Muscle layer of duodenum (tissue), 2 donors: ENCODE measurements at regions not wholly inside any gene's neighbourhood (a gene's known extent, or its start where the extent isn't known, plus 50 kb on each side); places are given as distances from the start of the nearest gene placed in this dataset.
A peak's percentile ranks its signal among the peaks of the same experiment; 100 is the strongest.

Source experiments
- H3K27ac ChIP-seq: one replicate; pipeline ENCODE4 v1.7.0; 2013; ENCODE audit warnings: mild to moderate bottlenecking, low read length
- H3K27me3 ChIP-seq: one replicate; pipeline ENCODE4 v1.7.0; 2013; ENCODE audit warnings: low read depth, mild to moderate bottlenecking, control low read depth, low read length
- H3K36me3 ChIP-seq, 2 donors: one replicate each; pipeline ENCODE4 v1.7.0; 2013; ENCODE audit warnings: low read length in 2 of 2, control low read depth in 1 of 2, mild to moderate bottlenecking in 1 of 2; ENCODE audit not compliant: insufficient read depth in 2 of 2, control insufficient read depth in 1 of 2
- H3K4me1 ChIP-seq, 2 donors: one replicate each; pipeline ENCODE4 v1.7.0; 2013; ENCODE audit warnings: low read length in 2 of 2, mild to moderate bottlenecking in 2 of 2, control low read depth in 1 of 2, moderate library complexity in 1 of 2; ENCODE audit not compliant: insufficient read depth in 2 of 2, control insufficient read depth in 1 of 2
- H3K4me3 ChIP-seq, 2 donors: one replicate each; pipeline ENCODE4 v1.7.0; 2013; ENCODE audit warnings: low read length in 2 of 2, low read depth in 1 of 2, mild to moderate bottlenecking in 1 of 2
- H3K9me3 ChIP-seq, 2 donors: one replicate each; pipeline ENCODE4 v1.7.0; 2013; ENCODE audit warnings: low read length in 2 of 2, control low read depth in 1 of 2, mild to moderate bottlenecking in 1 of 2; ENCODE audit not compliant: control insufficient read depth in 1 of 2
- donor health status: healthy.

GRCh38 chr12:68425998-68426397, 93.8 kb upstream of the MDM1 start:
- Histone ChIP-seq H3K9me3 (no peaks in the 10 kb centered on the region), H3K36me3 (no peaks in the 10 kb centered on the region), H3K27ac (no peak overlapping the region), H3K4me1 (no peaks in the 10 kb centered on the region), H3K4me3 (no peak overlapping the region), H3K27me3 (no peaks in the 10 kb centered on the region)

- no peaks in the 10 kb centered on the region for H3K27me3 ChIP-seq
- H3K9me3 ChIP-seq: no peaks in the 10 kb centered on the region
- H3K4me1 ChIP-seq: no peaks in the 10 kb centered on the region
- no peaks in the 10 kb centered on the region for H3K36me3 ChIP-seq
- no peak overlapping the region for H3K27ac ChIP-seq
- H3K4me3 ChIP-seq: no peak overlapping the region
These were observed 96.0 kb upstream of the MDM1 start for GRCh38 chr12:68428211-68428610.

DNA sequence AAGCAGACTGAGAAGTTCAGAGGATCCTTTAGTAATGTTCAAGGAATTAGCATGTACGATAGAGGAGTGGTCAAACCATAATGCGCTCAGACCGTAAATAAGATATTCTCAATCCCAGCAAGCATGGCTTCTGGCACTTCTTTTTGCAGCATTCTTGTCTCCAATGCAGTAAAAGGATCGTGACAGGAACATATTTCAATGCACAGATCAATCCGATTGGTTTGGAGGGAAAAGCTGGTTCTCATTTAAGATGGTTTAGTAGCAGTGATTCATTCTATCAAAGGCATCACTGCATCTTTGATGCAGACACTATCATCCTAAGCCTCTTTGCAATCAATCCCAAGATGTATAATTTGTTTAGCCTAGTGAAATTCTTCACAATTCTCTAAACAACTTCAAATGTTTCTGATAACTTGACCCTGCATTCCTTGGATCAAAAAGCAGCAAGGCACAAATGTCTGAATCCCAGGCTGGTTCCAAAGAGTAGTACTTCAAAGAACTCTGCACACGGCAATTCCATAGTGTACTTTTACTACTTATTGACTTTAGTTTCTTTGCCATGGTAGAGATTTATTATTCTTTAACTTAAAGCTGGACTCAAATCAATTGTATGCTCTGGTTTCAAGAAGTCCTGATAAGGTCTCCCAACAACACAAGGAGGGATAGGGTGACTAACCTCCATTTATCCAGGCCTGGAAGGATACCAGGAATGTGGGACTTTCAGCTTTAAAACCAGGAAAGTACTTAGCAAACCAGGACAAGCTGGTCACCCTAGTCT, 96.8 kb upstream of the MDM1 start:
- H3K36me3 ChIP-seq: no peaks in the 10 kb centered on the region
- no peaks in the 10 kb centered on the region for H3K27me3 ChIP-seq
- no peaks in the 10 kb centered on the region for H3K9me3 ChIP-seq
- H3K4me3 ChIP-seq: no peak overlapping the region
- no peak overlapping the region for H3K27ac ChIP-seq
- H3K4me1 ChIP-seq: no peaks in the 10 kb centered on the region

- H3K4me1 ChIP-seq: no peaks in the 10 kb centered on the region
- no peak overlapping the region for H3K27ac ChIP-seq
- H3K27me3 ChIP-seq: no peaks in the 10 kb centered on the region
- H3K36me3 ChIP-seq: no peaks in the 10 kb centered on the region
- no peak overlapping the region for H3K4me3 ChIP-seq
- no peaks in the 10 kb centered on the region for H3K9me3 ChIP-seq
These were observed 97.5 kb upstream of the MDM1 start for GRCh38 chr12:68429696-68430095.

- Histone ChIP-seq H3K4me1 (no peaks in the 10 kb centered on the region), H3K27ac (no peak overlapping the region), H3K9me3 (no peaks in the 10 kb centered on the region), H3K27me3 (no peaks in the 10 kb centered on the region), H3K36me3 (no peaks in the 10 kb centered on the region), H3K4me3 (no peak overlapping the region)
These were observed 99.6 kb upstream of the MDM1 start for GRCh38 chr12:68431786-68432185.

GRCh38 chr12:68432622-68433021, 100.5 kb upstream of the MDM1 start:
- H3K4me3 ChIP-seq: no peak overlapping the region
- no peaks in the 10 kb centered on the region for H3K9me3 ChIP-seq
- no peaks in the 10 kb centered on the region for H3K36me3 ChIP-seq
- H3K4me1 ChIP-seq: no peaks in the 10 kb centered on the region
- H3K27ac ChIP-seq: no peak overlapping the region
- H3K27me3 ChIP-seq: no peaks in the 10 kb centered on the region

DNA sequence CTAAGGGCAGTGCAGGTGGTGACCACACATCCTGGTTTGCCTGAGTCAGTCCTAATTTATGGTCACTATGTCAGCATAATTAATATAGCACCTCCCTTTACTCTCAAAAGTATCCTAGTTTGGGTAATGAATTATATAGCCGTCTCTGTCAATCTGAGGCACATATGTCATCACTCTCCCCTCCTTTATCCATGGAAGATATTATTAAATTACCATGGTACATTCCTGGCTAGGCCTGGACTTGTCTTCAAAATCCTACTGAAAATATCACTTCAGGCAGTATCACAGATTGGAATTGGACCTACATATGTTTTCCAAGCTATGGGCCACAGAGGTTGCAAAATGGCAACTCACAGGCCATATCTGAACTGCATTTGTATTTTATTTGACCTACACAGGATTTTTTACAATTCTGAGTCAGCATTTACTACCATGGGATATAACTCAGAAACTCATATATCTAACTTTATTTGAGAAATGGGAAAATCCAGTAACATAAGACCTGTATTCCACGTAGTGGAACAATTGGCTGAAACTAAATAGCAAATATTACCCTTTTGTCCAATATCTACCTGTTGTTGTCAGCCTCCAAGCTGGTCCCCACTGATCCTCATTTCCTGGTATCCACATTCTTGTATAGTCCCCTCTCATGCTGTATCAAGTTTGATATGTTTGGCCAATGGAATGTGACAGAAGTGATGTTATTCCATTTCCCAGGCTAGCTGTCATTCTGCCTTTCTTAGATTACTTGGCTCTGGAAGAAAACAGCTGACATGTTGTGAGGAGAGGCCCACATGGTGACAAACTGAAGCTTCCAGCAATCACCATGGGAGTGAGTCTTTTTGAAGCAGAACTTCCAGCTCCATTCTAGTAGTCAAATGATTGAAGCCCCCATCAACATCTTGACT, 102.5 kb upstream of the MDM1 start:
- no peak overlapping the region for H3K27ac ChIP-seq
- no peaks in the 10 kb centered on the region for H3K27me3 ChIP-seq
- no peak overlapping the region for H3K4me3 ChIP-seq
- no peaks in the 10 kb centered on the region for H3K36me3 ChIP-seq
- no peaks in the 10 kb centered on the region for H3K9me3 ChIP-seq
- no peaks in the 10 kb centered on the region for H3K4me1 ChIP-seq

GRCh38 chr12:68435299-68435637, 103.1 kb upstream of the MDM1 start:
- H3K9me3 ChIP-seq: no peaks in the 10 kb centered on the region
- H3K4me3 ChIP-seq: no peak overlapping the region
- no peaks in the 10 kb centered on the region for H3K4me1 ChIP-seq
- no peak overlapping the region for H3K27ac ChIP-seq
- H3K36me3 ChIP-seq: no peaks in the 10 kb centered on the region
- no peaks in the 10 kb centered on the region for H3K27me3 ChIP-seq

- no peak overlapping the region for H3K4me3 ChIP-seq
These were observed 103.7 kb upstream of the MDM1 start for GRCh38 chr12:68435816-68436215.

DNA sequence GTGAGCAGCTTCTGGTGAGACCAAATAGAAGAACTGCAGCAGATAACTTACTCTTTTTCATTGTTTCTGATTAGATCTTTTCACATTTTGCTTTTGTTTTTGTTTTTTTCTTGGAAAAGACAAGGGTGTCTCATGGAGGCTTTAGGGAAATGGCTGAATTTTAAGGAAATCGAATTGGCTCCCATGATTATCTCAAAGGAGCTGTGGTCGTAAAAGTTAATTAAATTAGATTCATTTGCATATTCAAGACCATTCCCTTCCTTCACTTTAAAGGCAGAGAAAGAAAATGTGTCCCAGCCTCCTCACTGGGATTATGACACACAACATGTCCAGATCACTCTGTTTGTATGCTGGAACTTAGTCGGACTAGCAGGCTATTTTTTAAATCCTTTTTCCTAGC, 106.4 kb upstream of the MDM1 start:
- Histone ChIP-seq H3K27ac (no peak overlapping the region), H3K4me1 (no peaks in the 10 kb centered on the region), H3K27me3 (no peaks in the 10 kb centered on the region), H3K36me3 (no peaks in the 10 kb centered on the region), H3K9me3 (no peaks in the 10 kb centered on the region), H3K4me3 (no peak overlapping the region)

More at GRCh38 chr12:68435816-68436215, 103.7 kb upstream of the MDM1 start:
- no peaks in the 10 kb centered on the region for H3K27me3 ChIP-seq
- H3K27ac ChIP-seq: peak overlapping the region; percentile 53
- H3K9me3 ChIP-seq: no peaks in the 10 kb centered on the region
- no peaks in the 10 kb centered on the region for H3K4me1 ChIP-seq
- no peaks in the 10 kb centered on the region for H3K36me3 ChIP-seq

DNA sequence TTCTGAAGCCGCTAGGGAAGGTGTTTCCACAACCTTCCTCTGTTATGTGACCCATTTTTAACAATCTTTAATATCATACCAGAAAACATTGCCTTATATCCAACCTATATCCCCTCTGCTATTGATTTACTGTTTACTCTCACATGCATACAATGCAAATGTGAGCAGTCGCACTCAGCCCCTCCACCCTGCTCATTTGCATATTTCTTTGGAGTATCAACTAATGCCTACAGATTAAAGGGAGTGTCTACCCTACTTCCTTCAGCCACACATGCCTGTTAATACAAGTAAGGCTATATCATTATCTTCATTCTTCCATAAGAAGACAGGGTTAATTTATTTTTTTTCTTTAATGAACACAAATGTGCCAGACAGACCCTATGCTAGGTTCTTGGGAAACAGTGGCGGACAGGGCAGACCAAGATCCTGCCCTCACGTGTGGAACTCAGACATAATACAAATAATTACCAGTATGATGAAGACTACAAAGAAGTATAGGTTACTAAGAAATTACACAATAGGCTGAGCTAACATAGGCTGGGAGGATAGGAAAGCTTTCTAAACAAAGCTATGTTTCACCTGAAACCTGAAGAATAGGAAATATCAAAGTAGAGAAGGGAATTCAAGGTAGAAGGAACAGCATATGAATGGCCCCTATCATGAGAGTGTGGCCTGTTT, 107.3 kb upstream of the MDM1 start:
- Histone ChIP-seq H3K4me1 (no peaks in the 10 kb centered on the region), H3K27ac (no peak overlapping the region), H3K4me3 (no peak overlapping the region), H3K36me3 (no peaks in the 10 kb centered on the region), H3K9me3 (peaks cover 0 to 3% of the 10 kb centered on the region in 2 donors), H3K27me3 (no peaks in the 10 kb centered on the region)
